SK-N-SH (cell line): ENCODE measurements at regions not wholly inside any gene's neighbourhood (a gene's known extent, or its start where the extent isn't known, plus 50 kb on each side); places are given as distances from the start of the nearest gene placed in this dataset.

Experiments
- CTCF ChIA-PET: fragments of 300-600, 350-600 bp; formaldehyde crosslinking; extraction: SDS; loops from one replicate; lab custom pipeline; 2021; lab: Yijun Ruan, JAX
- POLR2A ChIA-PET: fragments of 350-600 bp; sonication (Branson Sonifier 250); formaldehyde crosslinking; extraction: SDS; loops from one replicate; lab custom pipeline; 2020; ENCODE audit warnings: antibody characterized with exemption, inconsistent platforms; lab: Yijun Ruan, JAX
- DNase-seq: peaks from one replicate; pipeline ENCODE4 v3.0.0; 2012
- H2AFZ ChIP-seq: fragments of 200-600 bp; sonication (generic); 2 replicates; pipeline ENCODE4 v1.8.1; 2016; ENCODE audit warnings: antibody characterized with exemption, mild to moderate bottlenecking, low read depth
- H3F3A ChIP-seq: fragments of 200-600 bp; sonication (generic); replicated peaks from 2 replicates; pipeline ENCODE3; 2016; ENCODE audit warnings: antibody characterized with exemption, mild to moderate bottlenecking; ENCODE audit not compliant: insufficient read depth
- H3K27ac ChIP-seq, 2 experiments: fragments of 200-500 bp in 1 of 2; fragments of 200-600 bp in 1 of 2; sonication (Bioruptor generic) in 1 of 2; sonication (generic), shearing (Covaris generic) in 1 of 2; 2 replicates each; pipeline versions ENCODE4 v1.5.1 to v1.6.1; 2014 to 2016; ENCODE audit warnings: low read depth in 2 of 2, inconsistent platforms in 1 of 2, low read length in 1 of 2, mild to moderate bottlenecking in 1 of 2, mixed read lengths in 1 of 2
- H3K27me3 ChIP-seq: fragments of 200-600 bp; sonication (generic), shearing (Covaris generic); 2 replicates; pipeline ENCODE4 v1.6.1; 2016; ENCODE audit warnings: mixed run types; ENCODE audit not compliant: insufficient read depth
- H3K36me3 ChIP-seq, 2 experiments: fragments of 200-500 bp in 1 of 2; fragments of 200-600 bp in 1 of 2; sonication (Bioruptor generic) in 1 of 2; sonication (generic) in 1 of 2; replicated peaks in 1 of 2; 2 replicates each; pipeline versions ENCODE3 to v1.5.1; 2014 to 2016; ENCODE audit warnings: low read length in 1 of 2, mild to moderate bottlenecking in 1 of 2; ENCODE audit not compliant: insufficient read depth in 2 of 2, control insufficient read depth in 1 of 2
- H3K4me1 ChIP-seq, 2 experiments: fragments of 200-500 bp in 1 of 2; fragments of 200-600 bp in 1 of 2; sonication (Bioruptor generic) in 1 of 2; sonication (generic), shearing (Covaris generic) in 1 of 2; 2 replicates each; pipeline versions ENCODE4 v1.5.1 to v1.6.1; 2014 to 2016; ENCODE audit warnings: low read depth in 1 of 2, low read length in 1 of 2, mixed run types in 1 of 2; ENCODE audit not compliant: insufficient read depth in 2 of 2, control insufficient read depth in 1 of 2
- H3K4me2 ChIP-seq: fragments of 200-600 bp; sonication (generic), shearing (Covaris generic); 2 replicates; pipeline ENCODE4 v1.6.1; 2017; ENCODE audit warnings: mixed run types
- H3K4me3 ChIP-seq, 2 experiments: fragments of 200-500 bp in 1 of 2; fragments of 200-600 bp in 1 of 2; sonication (Bioruptor generic) in 1 of 2; sonication (generic), shearing (Covaris generic) in 1 of 2; 2 replicates each; pipeline versions ENCODE4 v1.5.1 to v1.8.1; 2014 to 2016; ENCODE audit warnings: low read depth in 2 of 2, inconsistent platforms in 1 of 2, low read length in 1 of 2, mild to moderate bottlenecking in 1 of 2, mixed read lengths in 1 of 2, moderate library complexity in 1 of 2
- H3K79me2 ChIP-seq: fragments of 200-600 bp; sonication (generic); 2 replicates; pipeline ENCODE4 v1.8.1; 2017; ENCODE audit warnings: mild to moderate bottlenecking; ENCODE audit not compliant: insufficient read depth
- H3K9ac ChIP-seq: fragments of 200-600 bp; sonication (generic); 2 replicates; pipeline ENCODE4 v1.6.1; 2017; ENCODE audit warnings: mixed run types
- H3K9me2 ChIP-seq: fragments of 200-600 bp; sonication (generic); 2 replicates; pipeline ENCODE4 v1.6.1; 2017; ENCODE audit warnings: mixed run types
- H3K9me3 ChIP-seq: fragments of 200-600 bp; sonication (generic); 2 replicates; pipeline ENCODE4 v1.6.1; 2017; ENCODE audit warnings: mixed run types, mild to moderate bottlenecking, moderate library complexity
- H4K20me1 ChIP-seq: fragments of 200-600 bp; sonication (generic); 2 replicates; pipeline ENCODE4 v1.6.1; 2017; ENCODE audit warnings: mild to moderate bottlenecking, mixed run types; ENCODE audit not compliant: insufficient read depth
- CHD2 ChIP-seq: fragments of 150-350 bp; IDR thresholded peaks from 2 replicates; pipeline ENCODE4 v1.6.1; 2018; ENCODE audit warnings: low read length; ENCODE audit not compliant: partially characterized antibody
- EP300 ChIP-seq, 2 experiments: IDR thresholded peaks; 2 replicates each; pipeline versions ENCODE4 v1.4.0 to v1.6.1; 2012; ENCODE audit warnings: borderline replicate concordance in 1 of 2, low read depth in 1 of 2, low read length in 1 of 2
- EZH2phosphoT487 ChIP-seq: fragments of 200-600 bp; sonication (generic); IDR thresholded peaks from 2 replicates; pipeline ENCODE4 v1.6.1; 2017; ENCODE audit warnings: low read depth, mixed run types, mild to moderate bottlenecking, antibody characterized with exemption, moderate library complexity, borderline replicate concordance
- FOXJ3 ChIP-seq: sonication (generic); formaldehyde crosslinking; IDR thresholded peaks from 2 replicates; pipeline ENCODE4 v1.5.1; 2020; ENCODE audit warnings: mild to moderate bottlenecking, missing genetic modification reagents
- FOXM1 ChIP-seq: IDR thresholded peaks from 2 replicates; pipeline ENCODE4 v1.4.0; 2012; ENCODE audit warnings: low read depth, mild to moderate bottlenecking
- GATA2 ChIP-seq: sonication (generic); formaldehyde crosslinking; IDR thresholded peaks from 2 replicates; pipeline ENCODE4 v1.5.0; 2020; ENCODE audit warnings: mild to moderate bottlenecking, missing genetic modification reagents
- JUND ChIP-seq: IDR thresholded peaks from 2 replicates; pipeline ENCODE4 v1.4.0; 2012
- NFIC ChIP-seq: IDR thresholded peaks from 2 replicates; pipeline ENCODE4 v1.4.0; 2012; ENCODE audit warnings: borderline replicate concordance
- NRF1 ChIP-seq: IDR thresholded peaks from 2 replicates; pipeline ENCODE4 v1.6.1; 2012; ENCODE audit warnings: low read depth, mild to moderate bottlenecking, low read length
- POLR2AphosphoS5 ChIP-seq: IDR thresholded peaks from 2 replicates; pipeline ENCODE4 v1.6.1; 2012; ENCODE audit warnings: low read depth, low read length
- RCOR1 ChIP-seq: fragments of 150-350 bp; IDR thresholded peaks from 2 replicates; pipeline ENCODE4 v1.6.1; 2017; ENCODE audit warnings: antibody characterized with exemption, low read length
- RXRA ChIP-seq: IDR thresholded peaks from 2 replicates; pipeline ENCODE4 v1.4.0; 2012; ENCODE audit warnings: low read depth, mild to moderate bottlenecking, borderline replicate concordance
- SIN3A ChIP-seq: IDR thresholded peaks from 2 replicates; pipeline ENCODE4 v1.6.1; 2012; ENCODE audit warnings: low read depth, mild to moderate bottlenecking, low read length, moderate library complexity, borderline replicate concordance
- SMC3 ChIP-seq: IDR thresholded peaks from 2 replicates; pipeline ENCODE4 v1.6.1; 2012; ENCODE audit warnings: low read depth, low read length, improper control_type of control experiment
- TAF1 ChIP-seq: IDR thresholded peaks from 2 replicates; pipeline ENCODE4 v1.6.1; 2012; ENCODE audit warnings: low read depth, mild to moderate bottlenecking, low read length, moderate library complexity, borderline replicate concordance
- TF ChIP-seq, protein P1 (sequence below): IDR thresholded peaks from 2 replicates; pipeline ENCODE4 v1.4.0; 2012; ENCODE audit warnings: low read depth
- TF ChIP-seq, protein P2 (sequence below): IDR thresholded peaks from 2 replicates; pipeline ENCODE4 v1.6.1; 2012; ENCODE audit warnings: mild to moderate bottlenecking, low read depth, low read length, moderate library complexity
- TF ChIP-seq, protein P3 (sequence below): fragments of 150-350 bp; IDR thresholded peaks from 2 replicates; pipeline ENCODE4 v1.6.1; 2016; ENCODE audit warnings: mild to moderate bottlenecking, low read depth, low read length
- TF ChIP-seq, protein P4 (sequence below): fragments of 200-600 bp; sonication (generic); IDR thresholded peaks from 2 replicates; pipeline ENCODE4 v1.6.1; 2017; ENCODE audit warnings: antibody characterized with exemption, mild to moderate bottlenecking, moderate library complexity
- TF ChIP-seq, protein P5 (sequence below): IDR thresholded peaks from 2 replicates; pipeline ENCODE4 v1.4.0; 2012; ENCODE audit warnings: low read depth, borderline replicate concordance

DNA sequence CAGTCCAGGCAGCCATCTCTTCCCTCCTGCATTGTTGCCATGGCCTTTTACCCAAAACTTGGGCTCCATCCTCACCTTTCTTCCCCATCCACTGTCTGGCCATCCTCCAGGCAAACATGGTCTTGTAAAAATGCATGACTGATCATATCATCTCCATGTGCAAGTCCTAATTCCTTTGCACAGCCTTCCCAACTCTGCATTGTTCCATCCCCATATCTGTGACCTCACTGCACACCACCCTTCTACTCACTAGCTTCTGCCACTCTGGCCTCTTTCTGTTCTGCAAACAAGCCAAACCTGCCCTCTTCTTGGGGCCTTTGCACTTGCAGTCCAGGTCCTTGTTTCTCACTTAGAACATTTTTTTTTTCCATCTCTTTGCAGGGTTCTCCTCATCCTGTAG lies 230.1 kb upstream of the GJB5 start:
- no peaks in the 10 kb centered on the region for H3F3A ChIP-seq
- no peaks in the 10 kb centered on the region for H3K79me2 ChIP-seq
- POLR2A ChIA-PET = no interaction called here
- H3K9me2 ChIP-seq = no peaks in the 10 kb centered on the region
- no peak overlapping the region for H3K27ac ChIP-seq
- H3K36me3 ChIP-seq = no peaks in the 10 kb centered on the region
- DNase-seq = no peak
- H3K4me3 ChIP-seq = no peak overlapping the region
- no peak overlapping the region for H3K4me2 ChIP-seq
- H3K4me1 ChIP-seq = no peaks in the 10 kb centered on the region
- no peak overlapping the region for H2AFZ ChIP-seq
- H3K9ac ChIP-seq = no peak overlapping the region
- TF ChIP-seq SIN3A (no peak), FOXM1 (no peak), JUND (no peak), RXRA (no peak), CHD2 (no peak), NRF1 (no peak), NFIC (no peak), FOXJ3 (CRISPR knock-in tag) (no peak), TAF1 (no peak), POLR2AphosphoS5 (no peak), RCOR1 (no peak), GATA2 (no peak), EZH2phosphoT487 (no peak), EP300 (IDR thresholded peaks at IDR 0.05; ENCODE audit: borderline replicate concordance in 1 of 2, low read depth in 1 of 2, low read length in 1 of 2) (no peak), SMC3 (no peak)
- TF ChIP-seq, protein P1, sequence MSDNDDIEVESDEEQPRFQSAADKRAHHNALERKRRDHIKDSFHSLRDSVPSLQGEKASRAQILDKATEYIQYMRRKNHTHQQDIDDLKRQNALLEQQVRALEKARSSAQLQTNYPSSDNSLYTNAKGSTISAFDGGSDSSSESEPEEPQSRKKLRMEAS = no peak
- TF ChIP-seq, protein P2, sequence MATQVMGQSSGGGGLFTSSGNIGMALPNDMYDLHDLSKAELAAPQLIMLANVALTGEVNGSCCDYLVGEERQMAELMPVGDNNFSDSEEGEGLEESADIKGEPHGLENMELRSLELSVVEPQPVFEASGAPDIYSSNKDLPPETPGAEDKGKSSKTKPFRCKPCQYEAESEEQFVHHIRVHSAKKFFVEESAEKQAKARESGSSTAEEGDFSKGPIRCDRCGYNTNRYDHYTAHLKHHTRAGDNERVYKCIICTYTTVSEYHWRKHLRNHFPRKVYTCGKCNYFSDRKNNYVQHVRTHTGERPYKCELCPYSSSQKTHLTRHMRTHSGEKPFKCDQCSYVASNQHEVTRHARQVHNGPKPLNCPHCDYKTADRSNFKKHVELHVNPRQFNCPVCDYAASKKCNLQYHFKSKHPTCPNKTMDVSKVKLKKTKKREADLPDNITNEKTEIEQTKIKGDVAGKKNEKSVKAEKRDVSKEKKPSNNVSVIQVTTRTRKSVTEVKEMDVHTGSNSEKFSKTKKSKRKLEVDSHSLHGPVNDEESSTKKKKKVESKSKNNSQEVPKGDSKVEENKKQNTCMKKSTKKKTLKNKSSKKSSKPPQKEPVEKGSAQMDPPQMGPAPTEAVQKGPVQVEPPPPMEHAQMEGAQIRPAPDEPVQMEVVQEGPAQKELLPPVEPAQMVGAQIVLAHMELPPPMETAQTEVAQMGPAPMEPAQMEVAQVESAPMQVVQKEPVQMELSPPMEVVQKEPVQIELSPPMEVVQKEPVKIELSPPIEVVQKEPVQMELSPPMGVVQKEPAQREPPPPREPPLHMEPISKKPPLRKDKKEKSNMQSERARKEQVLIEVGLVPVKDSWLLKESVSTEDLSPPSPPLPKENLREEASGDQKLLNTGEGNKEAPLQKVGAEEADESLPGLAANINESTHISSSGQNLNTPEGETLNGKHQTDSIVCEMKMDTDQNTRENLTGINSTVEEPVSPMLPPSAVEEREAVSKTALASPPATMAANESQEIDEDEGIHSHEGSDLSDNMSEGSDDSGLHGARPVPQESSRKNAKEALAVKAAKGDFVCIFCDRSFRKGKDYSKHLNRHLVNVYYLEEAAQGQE = no peak
- TF ChIP-seq, protein P3, sequence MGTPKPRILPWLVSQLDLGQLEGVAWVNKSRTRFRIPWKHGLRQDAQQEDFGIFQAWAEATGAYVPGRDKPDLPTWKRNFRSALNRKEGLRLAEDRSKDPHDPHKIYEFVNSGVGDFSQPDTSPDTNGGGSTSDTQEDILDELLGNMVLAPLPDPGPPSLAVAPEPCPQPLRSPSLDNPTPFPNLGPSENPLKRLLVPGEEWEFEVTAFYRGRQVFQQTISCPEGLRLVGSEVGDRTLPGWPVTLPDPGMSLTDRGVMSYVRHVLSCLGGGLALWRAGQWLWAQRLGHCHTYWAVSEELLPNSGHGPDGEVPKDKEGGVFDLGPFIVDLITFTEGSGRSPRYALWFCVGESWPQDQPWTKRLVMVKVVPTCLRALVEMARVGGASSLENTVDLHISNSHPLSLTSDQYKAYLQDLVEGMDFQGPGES = no peak
- TF ChIP-seq, protein P4, sequence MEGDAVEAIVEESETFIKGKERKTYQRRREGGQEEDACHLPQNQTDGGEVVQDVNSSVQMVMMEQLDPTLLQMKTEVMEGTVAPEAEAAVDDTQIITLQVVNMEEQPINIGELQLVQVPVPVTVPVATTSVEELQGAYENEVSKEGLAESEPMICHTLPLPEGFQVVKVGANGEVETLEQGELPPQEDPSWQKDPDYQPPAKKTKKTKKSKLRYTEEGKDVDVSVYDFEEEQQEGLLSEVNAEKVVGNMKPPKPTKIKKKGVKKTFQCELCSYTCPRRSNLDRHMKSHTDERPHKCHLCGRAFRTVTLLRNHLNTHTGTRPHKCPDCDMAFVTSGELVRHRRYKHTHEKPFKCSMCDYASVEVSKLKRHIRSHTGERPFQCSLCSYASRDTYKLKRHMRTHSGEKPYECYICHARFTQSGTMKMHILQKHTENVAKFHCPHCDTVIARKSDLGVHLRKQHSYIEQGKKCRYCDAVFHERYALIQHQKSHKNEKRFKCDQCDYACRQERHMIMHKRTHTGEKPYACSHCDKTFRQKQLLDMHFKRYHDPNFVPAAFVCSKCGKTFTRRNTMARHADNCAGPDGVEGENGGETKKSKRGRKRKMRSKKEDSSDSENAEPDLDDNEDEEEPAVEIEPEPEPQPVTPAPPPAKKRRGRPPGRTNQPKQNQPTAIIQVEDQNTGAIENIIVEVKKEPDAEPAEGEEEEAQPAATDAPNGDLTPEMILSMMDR = no peak
- TF ChIP-seq, protein P5, sequence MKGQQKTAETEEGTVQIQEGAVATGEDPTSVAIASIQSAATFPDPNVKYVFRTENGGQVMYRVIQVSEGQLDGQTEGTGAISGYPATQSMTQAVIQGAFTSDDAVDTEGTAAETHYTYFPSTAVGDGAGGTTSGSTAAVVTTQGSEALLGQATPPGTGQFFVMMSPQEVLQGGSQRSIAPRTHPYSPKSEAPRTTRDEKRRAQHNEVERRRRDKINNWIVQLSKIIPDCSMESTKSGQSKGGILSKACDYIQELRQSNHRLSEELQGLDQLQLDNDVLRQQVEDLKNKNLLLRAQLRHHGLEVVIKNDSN = no peak
- H3K27me3 ChIP-seq = no peaks in the 10 kb centered on the region
- H4K20me1 ChIP-seq = no peaks in the 10 kb centered on the region
- H3K9me3 ChIP-seq = no peaks in the 10 kb centered on the region
- CTCF ChIA-PET = no interaction called here
